ENCODE measurements at regions not wholly inside any gene's neighbourhood (a gene's known extent, or its start where the extent isn't known, plus 50 kb on each side); places are given as distances from the start of the nearest gene placed in this dataset.

DNA sequence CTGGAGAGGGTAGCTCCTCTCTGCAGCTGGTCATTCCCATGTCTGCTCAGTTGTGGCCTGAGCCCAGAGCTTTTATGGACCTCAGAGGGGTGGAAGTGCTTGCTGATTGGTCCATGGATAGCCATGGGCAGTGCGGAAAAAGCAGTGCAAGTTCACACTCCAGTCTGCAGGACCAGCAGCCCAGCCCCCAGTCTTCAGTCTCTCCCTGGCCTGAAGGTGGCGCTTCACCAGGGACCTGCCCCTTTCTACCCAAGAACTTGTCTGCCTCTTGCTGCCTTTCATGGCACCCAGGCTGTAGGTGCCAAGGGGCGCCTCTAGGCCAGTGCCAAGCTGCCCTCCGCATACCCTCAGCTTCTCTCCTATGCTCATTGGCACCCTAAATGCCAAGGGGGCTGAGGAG is 91.0 kb downstream of the TBXT start:
- ATAC-seq (ENCODE audit: low read depth): no peak
- H2AFZ ChIP-seq (ENCODE audit: insufficient read depth, low read depth, low read length, poor library complexity, severe bottlenecking): no peak overlapping the region
- POLR2A ChIA-PET: no interaction called here

DNA sequence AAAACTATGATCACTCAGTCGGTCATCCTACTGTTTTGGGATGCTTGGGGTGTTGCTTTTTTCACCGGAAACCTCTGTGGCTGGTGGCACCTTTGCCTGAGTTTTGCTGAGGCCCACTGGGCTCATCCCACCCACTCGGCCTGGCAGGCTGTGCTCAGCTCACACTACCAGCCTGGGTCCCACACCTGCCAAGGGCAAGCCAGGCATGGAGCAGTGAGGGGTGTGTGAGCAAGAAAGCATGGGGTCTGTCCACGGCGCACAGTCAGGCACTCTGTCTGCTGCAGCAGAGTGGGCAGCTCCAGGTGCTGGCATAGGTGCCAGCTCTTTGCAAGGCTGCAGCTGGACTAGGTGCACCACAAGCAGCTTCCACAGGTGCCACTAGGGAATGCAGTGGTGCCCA is 91.7 kb downstream of the TBXT start:
- no peak overlapping the region for H2AFZ ChIP-seq (ENCODE audit: insufficient read depth, low read depth, low read length, poor library complexity, severe bottlenecking)
- WGBS (ENCODE audit: insufficient coverage): 95% methylated on average over 5 of the region's 5 CpGs
- H3K4me3 Mint-ChIP-seq: no peak overlapping the region
- TF ChIP-seq, protein P1, sequence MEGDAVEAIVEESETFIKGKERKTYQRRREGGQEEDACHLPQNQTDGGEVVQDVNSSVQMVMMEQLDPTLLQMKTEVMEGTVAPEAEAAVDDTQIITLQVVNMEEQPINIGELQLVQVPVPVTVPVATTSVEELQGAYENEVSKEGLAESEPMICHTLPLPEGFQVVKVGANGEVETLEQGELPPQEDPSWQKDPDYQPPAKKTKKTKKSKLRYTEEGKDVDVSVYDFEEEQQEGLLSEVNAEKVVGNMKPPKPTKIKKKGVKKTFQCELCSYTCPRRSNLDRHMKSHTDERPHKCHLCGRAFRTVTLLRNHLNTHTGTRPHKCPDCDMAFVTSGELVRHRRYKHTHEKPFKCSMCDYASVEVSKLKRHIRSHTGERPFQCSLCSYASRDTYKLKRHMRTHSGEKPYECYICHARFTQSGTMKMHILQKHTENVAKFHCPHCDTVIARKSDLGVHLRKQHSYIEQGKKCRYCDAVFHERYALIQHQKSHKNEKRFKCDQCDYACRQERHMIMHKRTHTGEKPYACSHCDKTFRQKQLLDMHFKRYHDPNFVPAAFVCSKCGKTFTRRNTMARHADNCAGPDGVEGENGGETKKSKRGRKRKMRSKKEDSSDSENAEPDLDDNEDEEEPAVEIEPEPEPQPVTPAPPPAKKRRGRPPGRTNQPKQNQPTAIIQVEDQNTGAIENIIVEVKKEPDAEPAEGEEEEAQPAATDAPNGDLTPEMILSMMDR (IDR thresholded peaks at IDR 0.05): no peak
- TF ChIP-seq EZH2 (IDR thresholded peaks at IDR 0.05; ENCODE audit: borderline replicate concordance, insufficient read depth, low read depth, low read length, poor library complexity, severe bottlenecking): no peak
- no peak overlapping the region for H3K9ac ChIP-seq (ENCODE audit: low read length)
- H4K20me1 ChIP-seq (ENCODE audit: control insufficient read depth, insufficient read depth, low read length, poor library complexity, severe bottlenecking): no peaks in the 10 kb centered on the region
- peaks cover 0 to 2% (median 0%) of the 10 kb centered on the region in 4 experiments for H3K27me3 ChIP-seq (replicated peaks in 1 of 4; ENCODE audit: control extremely low read depth in 1 of 4, control insufficient read depth in 3 of 4, insufficient read depth in 4 of 4, low read length in 3 of 4)
- no peaks in the 10 kb centered on the region for H3K9me3 Mint-ChIP-seq (ENCODE audit: insufficient read depth)
- H3K4me1 Mint-ChIP-seq: no peaks in the 10 kb centered on the region
- no peaks in the 10 kb centered on the region for H3K36me3 ChIP-seq (replicated peaks in 1 of 2; ENCODE audit: control extremely low read depth in 1 of 2, control insufficient read depth in 1 of 2, extremely low read depth in 1 of 2, insufficient read depth in 2 of 2, low read length in 1 of 2)
- H3K4me3 ChIP-seq (ENCODE audit: control extremely low read depth in 1 of 5, extremely low read depth in 1 of 5, insufficient read depth in 1 of 5, low read depth in 2 of 5, low read length in 4 of 5): no peak overlapping the region
- no peak for DNase-seq
- no peak overlapping the region for H3K4me2 ChIP-seq (replicated peaks; ENCODE audit: low read depth, low read length, poor library complexity, severe bottlenecking)
- ChIA-PET CTCF (interaction anchor here (0.9 kb wide), 1 partner anchor 10 kb away, joined by 3 read pairs; no protein-coding TSS in a partner anchor), POLR2A (no interaction called here)
- no peaks in the 10 kb centered on the region for H3K79me2 ChIP-seq (ENCODE audit: control insufficient read depth, insufficient read depth, low read length)
- H3K9me3 ChIP-seq (ENCODE audit: control extremely low read depth in 1 of 3, control insufficient read depth in 2 of 3, insufficient read depth in 1 of 3, low read length in 2 of 3): peaks cover 0 to 6% (median 0%) of the 10 kb centered on the region in 3 donors
- H3K27ac ChIP-seq (ENCODE audit: low read length in 2 of 2): no peak overlapping the region
- no peak for ATAC-seq (ENCODE audit: low read depth)
- H3K27me3 Mint-ChIP-seq: peaks cover 11% of the 10 kb centered on the region
- intact Hi-C loops (cut with micrococcal nuclease): no loop called here
- H3K27ac Mint-ChIP-seq: no peak overlapping the region
- H3K4me1 ChIP-seq (ENCODE audit: control insufficient read depth in 2 of 2, insufficient read depth in 2 of 2, low read length in 2 of 2): no peaks in the 10 kb centered on the region

More for the DNA sequence above, 91.0 kb downstream of the TBXT start:
- H3K79me2 ChIP-seq (ENCODE audit: control insufficient read depth, insufficient read depth, low read length): no peaks in the 10 kb centered on the region
- H3K9me3 ChIP-seq (ENCODE audit: control extremely low read depth in 1 of 3, control insufficient read depth in 2 of 3, insufficient read depth in 1 of 3, low read length in 2 of 3): peaks cover 0 to 6% (median 0%) of the 10 kb centered on the region in 3 donors
- H3K27me3 ChIP-seq (replicated peaks in 1 of 4; ENCODE audit: control extremely low read depth in 1 of 4, control insufficient read depth in 3 of 4, insufficient read depth in 4 of 4, low read length in 3 of 4): peaks cover 0 to 2% (median 0%) of the 10 kb centered on the region in 4 experiments
- CTCF ChIA-PET: interaction anchor here (0.6 to 0.9 kb wide), 2 partner anchors 11 to 348 kb away, joined by 3 read pairs; no protein-coding TSS in a partner anchor
- Mint-ChIP-seq H3K4me1 (no peaks in the 10 kb centered on the region), H3K27ac (no peak overlapping the region), H3K27me3 (peaks cover 11% of the 10 kb centered on the region), H3K9me3 (ENCODE audit: insufficient read depth) (no peaks in the 10 kb centered on the region), H3K4me3 (no peak overlapping the region)
- H3K9ac ChIP-seq (ENCODE audit: low read length): no peak overlapping the region
- no peaks in the 10 kb centered on the region for H4K20me1 ChIP-seq (ENCODE audit: control insufficient read depth, insufficient read depth, low read length, poor library complexity, severe bottlenecking)
- intact Hi-C loops (cut with micrococcal nuclease): no loop called here
- H3K4me3 ChIP-seq (ENCODE audit: control extremely low read depth in 1 of 5, extremely low read depth in 1 of 5, insufficient read depth in 1 of 5, low read depth in 2 of 5, low read length in 4 of 5): no peak overlapping the region
- H3K4me2 ChIP-seq (replicated peaks; ENCODE audit: low read depth, low read length, poor library complexity, severe bottlenecking): no peak overlapping the region
- no peak overlapping the region for H3K27ac ChIP-seq (ENCODE audit: low read length in 2 of 2)
- 96% methylated on average over 4 of the region's 4 CpGs for WGBS (ENCODE audit: insufficient coverage)
- no peaks in the 10 kb centered on the region for H3K4me1 ChIP-seq (ENCODE audit: control insufficient read depth in 2 of 2, insufficient read depth in 2 of 2, low read length in 2 of 2)
- TF ChIP-seq, protein P1 (IDR thresholded peaks at IDR 0.05): no peak
- no peak for TF ChIP-seq EZH2 (IDR thresholded peaks at IDR 0.05; ENCODE audit: borderline replicate concordance, insufficient read depth, low read depth, low read length, poor library complexity, severe bottlenecking)
- no peaks in the 10 kb centered on the region for H3K36me3 ChIP-seq (replicated peaks in 1 of 2; ENCODE audit: control extremely low read depth in 1 of 2, control insufficient read depth in 1 of 2, extremely low read depth in 1 of 2, insufficient read depth in 2 of 2, low read length in 1 of 2)
- DNase-seq: no peak

Measured in B cell (primary cell).